ENCODE measurements at regions not wholly inside any gene's neighbourhood (a gene's known extent, or its start where the extent isn't known, plus 50 kb on each side); places are given as distances from the start of the nearest gene placed in this dataset.
A peak's percentile ranks its signal among the peaks of the same experiment; 100 is the strongest.

- H3K4me1 Mint-ChIP-seq: no peaks in the 10 kb centered on the region
- peaks cover 0 to 2% (median 0%) of the 10 kb centered on the region in 3 donors for H3K27me3 Mint-ChIP-seq (ENCODE audit: low read depth in 3 of 3)
- Histone ChIP-seq H3K9me3 (replicated peaks in 1 of 2; ENCODE audit: control insufficient read depth in 1 of 2, insufficient read depth in 1 of 2, low read length in 2 of 2) (peaks cover 6% of the 10 kb centered on the region in 2 donors), H3K27ac (ENCODE audit: low read depth in 1 of 2, low read length in 2 of 2) (no peak overlapping the region), H2AFZ (ENCODE audit: insufficient read depth, low read depth, low read length, poor library complexity, severe bottlenecking) (no peak overlapping the region), H3K79me2 (ENCODE audit: insufficient read depth, low read length) (no peaks in the 10 kb centered on the region), H3K9ac (ENCODE audit: insufficient read depth, low read length, poor library complexity, severe bottlenecking) (no peak overlapping the region), H4K20me1 (ENCODE audit: insufficient read depth, low read length) (no peaks in the 10 kb centered on the region), H3K27me3 (ENCODE audit: control insufficient read depth in 2 of 2, insufficient read depth in 2 of 2, low read length in 2 of 2) (no peaks in the 10 kb centered on the region), H3K4me1 (ENCODE audit: control insufficient read depth in 1 of 2, insufficient read depth in 2 of 2, low read length in 2 of 2) (no peaks in the 10 kb centered on the region), H3K36me3 (replicated peaks in 1 of 2; ENCODE audit: control insufficient read depth in 1 of 2, insufficient read depth in 2 of 2, low read length in 2 of 2) (no peaks in the 10 kb centered on the region), H3K4me2 (replicated peaks; ENCODE audit: extremely low read depth, low read length, poor library complexity, severe bottlenecking) (no peak overlapping the region), H3K4me3 (replicated peaks in 1 of 3; ENCODE audit: low read depth in 2 of 3, low read length in 3 of 3) (no peak overlapping the region)
- peaks cover 0 to 9% (median 6%) of the 10 kb centered on the region in 7 donors for H3K9me3 Mint-ChIP-seq
- no peak for TF ChIP-seq CTCF (IDR thresholded peaks at IDR 0.05)
- intact Hi-C loops (cut with micrococcal nuclease): no loop called here
- H3K36me3 Mint-ChIP-seq: peaks cover 0 to under 1% of the 10 kb centered on the region in 2 donors
- no peak overlapping the region for H3K4me3 Mint-ChIP-seq
- H3K27ac Mint-ChIP-seq: no peak overlapping the region
- no CpG with 5 or more reads among the region's 3 CpGs for WGBS (ENCODE audit: insufficient coverage)
- DNase-seq: no peak
Observed at GRCh38 chr6:15968519-15968918, 160.4 kb upstream of the MYLIP start.

GRCh38 chr6:15966000-15966520 lies 162.8 kb upstream of the MYLIP start:
- H3K36me3 ChIP-seq (replicated peaks in 1 of 2; ENCODE audit: control insufficient read depth in 1 of 2, insufficient read depth in 2 of 2, low read length in 2 of 2): no peaks in the 10 kb centered on the region
- no peak for DNase-seq
- Mint-ChIP-seq H3K27me3 (ENCODE audit: low read depth in 3 of 3) (peaks cover 0 to 2% (median 0%) of the 10 kb centered on the region in 3 donors), H3K36me3 (no peaks in the 10 kb centered on the region), H3K9me3 (peaks cover 0 to 3% (median 1%) of the 10 kb centered on the region in 7 donors), H3K4me3 (no peak overlapping the region), H3K4me1 (peaks cover 5% of the 10 kb centered on the region), H3K27ac (peak overlapping the region in 1 of 7 donors; percentile 14)
- no peak overlapping the region for H3K9ac ChIP-seq (ENCODE audit: insufficient read depth, low read length, poor library complexity, severe bottlenecking)
- WGBS (ENCODE audit: insufficient coverage): 93% methylated on average over 4 of the region's 5 CpGs
- no peaks in the 10 kb centered on the region for H3K79me2 ChIP-seq (ENCODE audit: insufficient read depth, low read length)
- H3K9me3 ChIP-seq (replicated peaks in 1 of 2; ENCODE audit: control insufficient read depth in 1 of 2, insufficient read depth in 1 of 2, low read length in 2 of 2): no peaks in the 10 kb centered on the region
- no peak overlapping the region for H3K27ac ChIP-seq (ENCODE audit: low read depth in 1 of 2, low read length in 2 of 2)
- no peak overlapping the region for H2AFZ ChIP-seq (ENCODE audit: insufficient read depth, low read depth, low read length, poor library complexity, severe bottlenecking)
- H3K27me3 ChIP-seq (ENCODE audit: control insufficient read depth in 2 of 2, insufficient read depth in 2 of 2, low read length in 2 of 2): no peaks in the 10 kb centered on the region
- no peak overlapping the region for H3K4me2 ChIP-seq (replicated peaks; ENCODE audit: extremely low read depth, low read length, poor library complexity, severe bottlenecking)
- H3K4me3 ChIP-seq (replicated peaks in 1 of 3; ENCODE audit: low read depth in 2 of 3, low read length in 3 of 3): no peak overlapping the region
- intact Hi-C loops (cut with micrococcal nuclease): no loop called here
- no peaks in the 10 kb centered on the region for H4K20me1 ChIP-seq (ENCODE audit: insufficient read depth, low read length)
- TF ChIP-seq CTCF (IDR thresholded peaks at IDR 0.05): no peak
- H3K4me1 ChIP-seq (ENCODE audit: control insufficient read depth in 1 of 2, insufficient read depth in 2 of 2, low read length in 2 of 2): peaks cover 0 to 6% of the 10 kb centered on the region in 2 donors

All from CD14-positive monocyte (primary cell).